Right lung (tissue), 2 donors: ENCODE measurements at regions not wholly inside any gene's neighbourhood (a gene's known extent, or its start where the extent isn't known, plus 50 kb on each side); places are given as distances from the start of the nearest gene placed in this dataset.
"Not testable (repeated sequence)": the region's sequence is repeated elsewhere in the genome, so short reads cannot be mapped to it uniquely, and the experiment has no call there.

Experiments
- DNase-seq, 2 donors: peaks; one replicate each; pipeline ENCODE4 v3.0.0-alpha.2; 2013

GRCh38 chr2:198916548-198917080 is 541.1 kb downstream of the SATB2 start:
- no peak for DNase-seq

- DNase-seq, result no peak
Observed at GRCh38 chr2:198913394-198914152, 544.2 kb downstream of the SATB2 start.

GRCh38 chr2:198909525-198910267 is 548.0 kb downstream of the SATB2 start:
- DNase-seq, result no peak

GRCh38 chr2:198905881-198906612 is 551.7 kb downstream of the SATB2 start:
- DNase-seq, result no peak

- DNase-seq, result no peak
Observed at GRCh38 chr2:198901894-198902293, 555.8 kb downstream of the SATB2 start.

- no peak for DNase-seq
Observed at GRCh38 chr2:198900141-198900540, 557.6 kb downstream of the SATB2 start.

- DNase-seq, result no peak
Observed at GRCh38 chr2:198890490-198890889, 567.2 kb downstream of the SATB2 start.

- no peak for DNase-seq
Observed at GRCh38 chr2:198883604-198884003, 574.1 kb downstream of the SATB2 start.

- DNase-seq, result no peak
Observed at GRCh38 chr2:198880986-198881385, 576.8 kb downstream of the SATB2 start.

- no peak for DNase-seq
Observed at GRCh38 chr2:198880421-198880820, 577.3 kb downstream of the SATB2 start.

- DNase-seq, result no peak
Observed at GRCh38 chr2:198874472-198874858, 583.3 kb downstream of the SATB2 start.

- no peak for DNase-seq
Observed at GRCh38 chr2:198873503-198874471, 584.0 kb downstream of the SATB2 start.

GRCh38 chr2:198863655-198864054 is 594.1 kb downstream of the SATB2 start:
- no peak for DNase-seq

- DNase-seq, result no peak
Observed at GRCh38 chr2:198861080-198861479, 596.7 kb downstream of the SATB2 start.

- no peak for DNase-seq
Observed at GRCh38 chr2:198857246-198857645, 600.5 kb downstream of the SATB2 start.

GRCh38 chr2:198855746-198856145 is 602.0 kb downstream of the SATB2 start:
- DNase-seq, result not testable (repeated sequence)

- no peak for DNase-seq
Observed at GRCh38 chr2:198852248-198852647, 605.5 kb downstream of the SATB2 start.

- DNase-seq, result no peak
Observed at GRCh38 chr2:198825534-198825933, 632.2 kb downstream of the SATB2 start.

- DNase-seq, result no peak
Observed at GRCh38 chr2:198817536-198817935, 640.2 kb downstream of the SATB2 start.

- no peak for DNase-seq
Observed at GRCh38 chr2:198815626-198816025, 642.1 kb downstream of the SATB2 start.

GRCh38 chr2:198811198-198811597 is 646.5 kb downstream of the SATB2 start:
- no peak for DNase-seq
